ENCODE measurements at regions not wholly inside any gene's neighbourhood (a gene's known extent, or its start where the extent isn't known, plus 50 kb on each side); places are given as distances from the start of the nearest gene placed in this dataset.
A peak's percentile ranks its signal among the peaks of the same experiment; 100 is the strongest.
"Not testable (repeated sequence)": the region's sequence is repeated elsewhere in the genome, so short reads cannot be mapped to it uniquely, and the experiment has no call there.

DNA sequence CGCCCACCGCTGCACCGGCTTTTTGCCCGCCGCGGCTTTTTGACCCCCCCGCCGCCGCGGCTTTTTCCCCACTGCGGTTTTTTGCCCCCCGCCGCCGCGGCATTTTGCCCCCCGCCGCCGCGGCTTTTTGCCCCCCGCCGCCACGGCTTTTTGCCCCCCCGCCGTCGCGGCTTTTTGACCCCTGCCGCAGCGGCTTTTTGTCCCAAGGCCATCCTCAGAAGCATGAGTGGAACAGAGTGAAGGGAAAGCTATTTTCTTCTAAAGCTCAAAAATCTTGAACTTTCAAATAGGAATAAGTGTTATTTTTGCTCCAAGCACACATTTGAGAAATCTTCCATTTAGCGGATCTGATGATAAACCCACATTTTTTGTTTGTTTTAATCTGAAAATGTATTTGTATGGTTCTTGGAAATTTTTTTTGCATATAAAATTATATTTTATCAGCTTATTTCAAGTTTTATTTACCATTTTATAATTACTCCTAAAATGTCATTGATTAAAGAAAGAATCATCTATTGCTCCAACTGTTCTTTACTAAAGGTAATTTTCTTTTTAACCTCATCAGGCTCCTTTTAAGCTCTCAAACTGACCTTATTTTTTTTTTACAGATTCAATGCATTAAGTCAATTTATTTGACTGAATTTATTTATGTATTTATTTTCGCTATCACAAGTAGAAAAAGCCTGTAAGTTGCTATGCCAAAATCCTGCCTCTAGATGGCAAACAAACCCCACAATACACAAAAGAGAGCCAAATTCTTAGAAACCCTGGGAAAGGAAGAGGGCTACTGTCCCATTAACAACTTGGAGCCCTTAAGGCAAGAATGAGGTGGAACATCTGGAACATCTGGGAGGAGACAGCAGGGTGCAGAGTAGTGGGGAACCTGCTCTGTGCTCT is 460.3 kb downstream of the ZNF33B start:
- DNase-seq (ENCODE audit: low spot score in 2 of 2); intact Hi-C loops (cut with DNase I; ENCODE audit: low total_unique reads); H3K4me3 ChIP-seq (ENCODE audit: low read depth, poor library complexity, severe bottlenecking): not testable (repeated sequence)
- WGBS, 2 donors: 14 to 18% methylated on average over 9 to 20 of the region's 30 CpGs

- H3K4me3 ChIP-seq (ENCODE audit: low read depth, poor library complexity, severe bottlenecking): no peak overlapping the region
- TF ChIP-seq CTCF (IDR thresholded peaks at IDR 0.05): no peak
- no peak for TF ChIP-seq POLR2A (IDR thresholded peaks at IDR 0.05)
- intact Hi-C loops (cut with DNase I; ENCODE audit: low total_unique reads): no loop called here
- 1 to 14% methylated on average over 16 to 65 of the region's 93 CpGs for WGBS, 2 donors
- DNase-seq (ENCODE audit: low spot score in 2 of 2): no peak
These were observed 461.1 kb downstream of the ZNF33B start for GRCh38 chr10:42177077-42177792.

DNA sequence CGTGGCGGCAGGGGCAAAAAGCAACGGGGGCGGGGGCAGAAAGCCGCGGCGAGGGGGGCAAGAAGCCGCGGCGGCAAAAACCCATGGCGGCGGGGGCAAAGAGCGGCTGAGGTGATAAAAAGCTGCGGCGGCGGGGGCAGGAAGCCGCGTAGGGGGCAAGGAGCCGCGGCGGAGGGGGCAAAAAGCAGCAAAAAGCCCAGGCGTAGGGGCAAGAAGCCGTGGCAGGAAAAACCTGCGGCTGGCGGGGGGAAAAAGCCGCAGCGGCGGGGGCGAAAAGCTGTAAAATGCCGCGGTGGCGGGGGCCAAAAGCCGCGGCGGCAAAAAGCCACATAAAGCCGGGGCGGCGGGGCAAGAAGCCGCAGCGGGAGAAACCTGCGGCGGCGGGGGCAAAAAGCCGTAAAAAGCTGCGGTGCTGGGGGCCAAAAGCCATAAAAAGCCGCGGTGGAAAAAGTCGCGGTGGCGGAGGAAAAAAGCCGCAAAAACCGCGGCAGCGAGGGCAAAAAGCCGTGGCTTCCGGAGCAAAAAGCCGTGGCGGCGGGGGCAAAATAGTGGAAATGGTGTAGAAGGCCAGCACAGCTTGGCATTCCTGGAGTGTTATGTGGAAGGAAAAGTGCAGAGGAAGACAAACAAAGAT is 487.8 kb downstream of the ZNF33B start:
- intact Hi-C loops (cut with DNase I; ENCODE audit: low total_unique reads): no loop called here
- DNase-seq (ENCODE audit: low spot score in 2 of 2): peak in 1 of 2 donors; percentile 84
- 53 to 74% methylated on average over 57 to 58 of the region's 59 CpGs for WGBS, 2 donors

DNA sequence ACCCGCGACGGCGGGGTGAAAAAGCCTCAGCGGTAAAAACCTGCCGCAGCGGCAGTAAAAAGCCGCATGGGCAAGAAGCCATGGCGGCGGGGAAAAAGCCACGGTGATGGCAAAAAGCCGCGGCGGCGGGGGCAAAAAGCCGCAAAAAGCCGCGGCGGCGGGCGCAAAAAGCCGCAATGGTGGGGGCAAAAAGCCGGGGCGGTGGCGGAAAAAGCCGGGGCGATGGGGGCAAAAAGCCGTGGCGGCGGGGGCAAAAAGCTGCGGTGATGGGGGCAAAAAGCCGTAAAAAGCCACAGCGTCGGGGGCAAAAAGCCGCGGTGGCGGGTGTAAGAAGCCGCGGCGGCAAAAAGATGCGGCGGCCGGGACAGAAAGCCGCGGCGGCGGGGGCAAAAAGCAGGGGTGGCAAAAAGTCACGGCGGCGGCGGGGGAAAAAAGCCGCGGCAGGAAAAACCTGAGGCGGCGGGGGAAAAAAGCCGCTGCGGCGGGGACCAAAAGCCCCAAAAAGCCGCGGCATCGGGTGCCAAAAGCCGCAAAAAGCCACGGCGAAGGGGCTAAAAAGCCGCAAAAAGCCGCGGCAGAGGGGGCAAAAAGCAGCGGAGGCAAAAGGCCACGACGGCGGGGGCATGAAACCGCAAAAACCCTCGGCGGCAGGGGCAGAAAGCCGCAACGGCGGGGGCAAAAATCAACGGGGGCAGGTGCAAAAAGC is 488.5 kb downstream of the ZNF33B start:
- peak in 1 of 2 donors; percentile 65 for DNase-seq (ENCODE audit: low spot score in 2 of 2)
- TF ChIP-seq POLR2A (IDR thresholded peaks at IDR 0.05): no peak
- no peak for TF ChIP-seq CTCF (IDR thresholded peaks at IDR 0.05)
- intact Hi-C loops (cut with DNase I; ENCODE audit: low total_unique reads): no loop called here
- H3K4me3 ChIP-seq (ENCODE audit: low read depth, poor library complexity, severe bottlenecking): no peak overlapping the region
- WGBS, 2 donors: 53 to 80% methylated on average over 71 to 78 of the region's 78 CpGs

More for the DNA sequence above, 487.8 kb downstream of the ZNF33B start:
- TF ChIP-seq POLR2A (IDR thresholded peaks at IDR 0.05) (no peak), CTCF (IDR thresholded peaks at IDR 0.05) (no peak)
- no peak overlapping the region for H3K4me3 ChIP-seq (ENCODE audit: low read depth, poor library complexity, severe bottlenecking)

DNA sequence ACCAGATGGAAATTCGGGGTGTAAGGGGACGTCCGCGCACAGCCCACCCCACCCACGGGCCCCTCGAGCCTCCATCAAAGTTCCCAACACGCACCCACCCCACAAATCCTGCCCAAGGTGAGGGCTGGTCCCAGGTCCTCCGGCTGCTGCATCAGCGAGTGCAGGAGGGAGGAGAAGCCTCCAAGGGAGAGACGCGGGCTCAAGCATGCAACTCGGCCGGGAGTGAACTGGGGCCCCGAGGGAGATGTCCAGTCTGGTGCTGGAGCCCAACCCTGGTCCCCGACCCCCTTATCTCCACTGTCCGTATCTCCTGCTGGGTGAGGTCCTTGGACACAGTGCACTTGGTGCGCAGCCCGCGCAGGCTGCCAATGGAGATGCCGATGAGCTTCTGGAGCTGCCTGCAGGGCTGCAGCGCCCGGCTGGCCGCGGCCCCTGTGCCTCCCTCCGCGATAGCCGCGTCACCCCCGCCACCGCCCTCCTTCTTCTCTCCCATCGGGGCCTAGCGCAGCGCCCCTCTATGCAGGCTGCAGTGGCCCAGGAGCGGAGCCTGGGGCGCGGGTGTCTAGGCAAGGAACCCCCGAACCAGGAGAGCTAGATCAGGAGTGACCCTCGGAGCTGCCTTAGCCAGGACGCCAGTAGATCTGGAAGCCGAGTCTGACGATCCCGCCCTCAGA is 489.2 kb downstream of the ZNF33B start:
- peak in 1 of 2 donors; percentile 84 for DNase-seq (ENCODE audit: low spot score in 2 of 2)
- intact Hi-C loops (cut with DNase I; ENCODE audit: low total_unique reads): no loop called here
- WGBS, 2 donors: 62 to 74% methylated on average over 41 to 42 of the region's 42 CpGs
- no peak overlapping the region for H3K4me3 ChIP-seq (ENCODE audit: low read depth, poor library complexity, severe bottlenecking)
- no peak for TF ChIP-seq CTCF (IDR thresholded peaks at IDR 0.05)
- TF ChIP-seq POLR2A (IDR thresholded peaks at IDR 0.05): no peak

GRCh38 chr10:42146165-42146564 is 492.2 kb downstream of the ZNF33B start:
- H3K4me3 ChIP-seq (ENCODE audit: low read depth, poor library complexity, severe bottlenecking); DNase-seq (ENCODE audit: low spot score in 2 of 2); intact Hi-C loops (cut with DNase I; ENCODE audit: low total_unique reads): not testable (repeated sequence)
- WGBS, 2 donors: 53 to 58% methylated on average over 2 of the region's 2 CpGs

DNA sequence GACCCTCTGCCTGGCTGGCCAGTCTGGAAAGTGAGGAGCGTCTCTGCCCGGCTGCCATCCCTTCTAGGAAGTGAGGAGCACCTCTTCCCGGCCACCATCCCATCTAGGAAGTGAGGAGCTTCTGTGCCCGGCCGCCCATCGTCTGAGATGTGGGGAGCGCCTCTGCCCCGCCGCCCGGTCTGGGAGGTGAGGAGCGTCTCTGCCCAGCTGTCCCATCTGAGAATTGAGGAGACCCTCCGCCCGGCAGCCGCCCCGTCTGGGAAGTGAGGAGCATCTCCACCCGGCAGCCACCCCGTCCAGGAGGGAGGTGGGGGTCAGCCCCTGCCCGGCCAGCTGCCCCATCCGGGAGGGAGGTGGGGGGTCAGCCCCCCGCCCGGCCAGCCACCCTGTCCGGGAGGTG is 500.3 kb downstream of the ZNF33B start:
- intact Hi-C loops (cut with DNase I; ENCODE audit: low total_unique reads): not testable (repeated sequence)
- WGBS, 2 donors: 94 to 96% methylated on average over 17 to 22 of the region's 22 CpGs

More for the DNA sequence above, 500.3 kb downstream of the ZNF33B start:
- H3K4me3 ChIP-seq (ENCODE audit: low read depth, poor library complexity, severe bottlenecking); DNase-seq (ENCODE audit: low spot score in 2 of 2): not testable (repeated sequence)

Data from lower leg skin (tissue), 4 donors.